ENCODE measurements at regions not wholly inside any gene's neighbourhood (a gene's known extent, or its start where the extent isn't known, plus 50 kb on each side); places are given as distances from the start of the nearest gene placed in this dataset.

GRCh38 chr5:106307265-106307664 lies 1363.5 kb downstream of the EFNA5 start:
- TF ChIP-seq POLR2A (IDR thresholded peaks at IDR 0.05) (no peak), POLR2AphosphoS5 (IDR thresholded peaks at IDR 0.05) (no peak)

Data from stomach (tissue), 4 donors.